Germinal center (tissue), 1 donor: ENCODE measurements at regions not wholly inside any gene's neighbourhood (a gene's known extent, or its start where the extent isn't known, plus 50 kb on each side); places are given as distances from the start of the nearest gene placed in this dataset.

ENCODE experiments used
- DNase-seq: peaks from one replicate; pipeline ENCODE4 v3.0.0; 2012; ENCODE audit warnings: mixed read lengths, low spot score

DNA sequence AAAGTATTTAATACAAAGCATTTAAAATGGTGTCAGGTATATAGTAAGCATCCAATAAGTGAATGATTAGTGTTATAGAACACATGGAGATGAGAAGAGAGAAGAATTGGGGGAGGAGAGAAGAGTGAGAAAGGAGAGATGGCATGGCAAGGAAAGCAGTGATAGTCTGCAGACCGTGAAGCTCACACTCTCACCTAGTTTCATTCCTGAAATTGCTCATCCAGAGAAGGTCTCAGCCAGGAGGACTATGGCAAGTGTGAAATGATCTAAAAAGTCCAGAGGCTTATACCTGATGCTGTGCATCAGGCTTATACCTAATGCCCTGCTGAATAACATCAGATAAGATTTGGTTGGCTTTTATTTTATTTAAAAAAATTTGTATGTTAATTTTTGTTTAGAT lies 351.6 kb upstream of the KLF12 start:
- DNase-seq: no peak

- no peak for DNase-seq
Measured at GRCh38 chr13:74479124-74479523, 344.9 kb upstream of the KLF12 start.

DNA sequence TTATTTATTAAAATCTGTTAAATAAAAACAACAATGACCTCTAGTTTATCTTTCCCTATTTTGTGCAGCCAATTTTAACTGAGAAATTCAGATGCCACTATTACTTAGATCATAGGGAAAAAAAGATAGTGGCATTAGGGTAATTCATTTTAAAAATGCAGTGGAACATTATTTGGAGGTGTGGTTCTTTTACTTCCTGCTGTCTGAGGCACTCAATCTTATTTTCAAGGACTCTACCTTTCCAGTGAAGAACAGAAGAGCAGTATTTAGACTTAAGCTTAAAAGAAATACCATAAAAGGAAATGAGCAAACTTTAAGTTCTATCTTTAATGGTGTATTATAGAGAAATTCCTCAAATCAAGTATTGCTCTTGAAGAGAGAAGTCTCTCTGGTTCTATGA lies 342.6 kb upstream of the KLF12 start:
- no peak for DNase-seq

DNA sequence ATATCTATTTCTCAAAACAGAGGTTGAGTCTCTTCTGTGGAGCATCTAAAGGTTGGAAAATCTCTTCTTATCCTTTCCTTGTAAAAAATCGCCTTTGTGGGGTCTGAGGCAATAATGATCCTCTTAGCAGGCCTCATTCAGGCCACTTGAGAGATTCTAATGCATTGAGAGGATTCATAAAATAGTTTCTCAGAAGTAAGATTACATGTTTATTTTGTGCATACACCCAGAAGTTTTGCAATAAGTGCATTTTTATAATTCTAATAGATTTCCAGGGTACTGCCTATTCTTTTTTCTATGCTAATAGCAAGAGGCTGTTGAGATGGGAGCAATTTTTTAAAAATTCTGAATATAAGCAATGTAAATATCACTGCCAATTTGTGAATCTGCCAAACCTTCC lies 342.2 kb upstream of the KLF12 start:
- DNase-seq: no peak

GRCh38 chr13:74466864-74467263 lies 332.7 kb upstream of the KLF12 start:
- no peak for DNase-seq

- no peak for DNase-seq
Measured at GRCh38 chr13:74466020-74466419, 331.8 kb upstream of the KLF12 start.

GRCh38 chr13:74465271-74465670 lies 331.1 kb upstream of the KLF12 start:
- no peak for DNase-seq

DNA sequence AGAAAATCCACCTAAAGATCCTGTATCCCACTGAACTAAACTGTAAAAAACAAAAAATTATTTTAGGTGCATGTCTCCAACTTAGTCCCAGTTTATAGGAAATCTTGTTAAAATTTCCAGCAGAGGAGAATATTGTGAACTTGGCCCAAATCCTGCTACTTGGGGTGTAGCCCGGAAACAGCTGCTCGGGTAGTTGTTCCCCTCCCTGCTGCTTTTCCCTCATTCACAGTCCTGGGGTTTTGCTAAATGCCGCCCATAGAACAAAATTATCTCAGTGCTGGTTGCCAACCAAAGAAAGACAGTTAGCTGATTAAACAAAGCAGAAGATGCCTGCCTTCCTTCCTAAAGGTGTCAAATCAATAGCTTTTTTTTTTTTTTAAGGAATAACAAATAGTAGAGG lies 330.5 kb upstream of the KLF12 start:
- DNase-seq: no peak

DNA sequence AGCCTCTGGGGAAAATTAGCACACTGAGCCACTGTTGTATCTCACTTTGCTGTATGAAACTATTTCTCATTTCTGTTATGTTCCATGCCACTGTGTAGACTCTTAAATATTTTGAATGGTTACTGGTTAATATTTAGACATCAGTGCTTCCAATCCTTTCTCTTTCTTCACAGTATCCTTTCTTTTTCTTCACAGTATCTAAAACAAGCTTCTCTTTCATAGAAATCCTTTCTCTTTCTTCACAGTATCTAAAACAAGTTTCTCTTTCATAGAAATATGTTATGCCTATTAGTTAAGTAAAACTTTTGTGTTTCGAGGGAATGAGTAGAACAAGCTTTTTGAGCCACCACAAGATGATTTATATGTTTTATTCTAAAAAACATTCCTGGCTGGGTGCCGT lies 326.8 kb upstream of the KLF12 start:
- no peak for DNase-seq

- DNase-seq: no peak
Measured at GRCh38 chr13:74452881-74453280, 318.7 kb upstream of the KLF12 start.

GRCh38 chr13:74452176-74452575 lies 318.0 kb upstream of the KLF12 start:
- no peak for DNase-seq

GRCh38 chr13:74450964-74451363 lies 316.8 kb upstream of the KLF12 start:
- DNase-seq: no peak

DNA sequence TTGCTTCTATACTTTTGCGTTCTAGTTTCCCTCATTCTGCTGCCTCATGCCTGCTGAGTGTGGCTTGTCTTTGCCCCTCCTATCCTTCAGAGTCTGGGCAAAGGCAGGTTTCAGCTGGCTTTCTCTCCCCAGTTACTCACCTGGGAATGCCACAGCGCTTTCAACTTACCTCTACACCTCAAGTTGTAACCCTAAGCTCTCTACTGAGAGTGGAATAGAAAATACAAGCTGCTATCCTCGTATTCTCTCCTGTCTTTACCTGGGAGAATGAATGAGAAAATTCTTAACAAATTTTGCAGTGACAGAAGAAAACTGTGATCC lies 316.3 kb upstream of the KLF12 start:
- DNase-seq: no peak

DNA sequence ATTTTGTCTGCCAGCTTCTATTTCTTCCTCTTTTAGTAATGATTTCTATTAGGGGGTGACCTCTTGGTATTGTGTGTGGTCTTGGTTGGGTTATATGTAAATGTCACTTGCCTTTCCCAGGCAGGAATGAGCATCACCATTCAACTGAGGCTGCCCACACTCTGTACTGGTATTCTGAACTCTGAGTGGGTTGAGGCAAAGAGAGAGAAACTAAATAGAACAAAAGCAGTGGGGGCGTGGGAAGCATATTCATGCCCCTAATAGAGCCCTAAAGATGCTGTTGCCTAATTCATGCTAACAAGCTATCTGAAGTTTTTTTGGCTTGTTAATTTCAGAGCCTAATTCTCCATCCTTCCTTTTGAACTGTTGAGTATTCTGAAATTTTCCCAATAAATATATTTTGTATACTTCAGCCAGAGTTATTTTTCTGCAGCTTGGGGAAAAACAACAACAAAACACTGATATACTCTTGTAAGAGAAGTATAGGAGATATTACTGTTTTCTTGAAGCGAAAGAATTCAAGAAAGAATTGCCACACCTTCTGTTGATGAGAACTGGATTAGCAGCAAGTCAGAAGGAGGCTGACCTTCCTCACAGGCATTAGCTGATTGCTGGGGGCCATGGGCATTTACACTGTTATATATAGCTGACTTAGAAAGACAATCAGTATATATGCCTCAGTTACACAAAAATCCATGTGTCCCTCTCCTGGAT lies 315.8 kb upstream of the KLF12 start:
- no peak for DNase-seq

DNA sequence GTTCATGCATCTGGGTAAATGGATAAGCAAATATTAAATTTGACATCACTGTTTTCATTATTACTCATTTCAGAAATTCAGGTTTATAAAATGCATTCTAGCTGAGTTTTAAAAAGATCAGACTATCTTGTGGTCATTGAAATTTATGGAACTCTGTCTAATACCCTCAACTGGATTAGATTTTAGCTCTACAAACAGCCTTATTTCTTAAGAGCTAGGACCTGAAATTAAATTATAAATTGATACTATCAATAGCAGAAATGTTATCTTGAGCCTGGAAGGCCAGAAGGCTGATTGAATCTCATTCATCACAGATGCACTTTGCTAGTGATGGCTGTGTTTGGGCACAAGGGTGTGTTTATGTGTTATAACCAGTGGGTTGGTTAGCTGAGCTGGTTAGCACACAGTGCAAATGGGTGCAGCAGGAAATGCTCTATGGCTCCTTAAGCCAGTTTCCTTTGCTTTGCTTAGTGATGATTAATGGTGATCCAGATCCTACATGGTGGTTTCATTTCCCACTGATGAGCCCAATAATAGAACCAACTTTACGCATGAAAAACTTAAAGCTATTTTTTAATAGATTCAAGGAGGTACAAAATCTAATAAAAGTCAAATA lies 310.8 kb upstream of the KLF12 start:
- DNase-seq: no peak

DNA sequence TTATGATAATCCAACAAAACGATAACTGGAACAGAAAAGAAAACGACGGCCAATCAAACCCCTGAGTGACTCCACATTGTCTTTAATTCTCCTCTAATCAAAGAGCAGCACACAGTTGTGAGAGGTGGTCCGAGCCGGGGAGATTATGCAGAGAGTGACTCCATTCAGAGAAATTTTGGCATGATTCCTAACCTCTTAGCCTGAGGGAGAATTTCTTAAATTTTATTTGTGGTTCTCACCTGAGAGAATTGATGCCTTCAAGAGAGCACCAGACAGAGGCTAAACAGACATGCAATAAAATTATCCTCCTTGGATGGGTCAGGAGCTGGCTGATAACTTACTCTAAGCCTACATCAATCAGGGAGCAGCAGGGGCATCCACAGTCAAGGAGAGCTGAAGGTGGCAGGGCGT lies 310.0 kb upstream of the KLF12 start:
- DNase-seq: no peak

DNA sequence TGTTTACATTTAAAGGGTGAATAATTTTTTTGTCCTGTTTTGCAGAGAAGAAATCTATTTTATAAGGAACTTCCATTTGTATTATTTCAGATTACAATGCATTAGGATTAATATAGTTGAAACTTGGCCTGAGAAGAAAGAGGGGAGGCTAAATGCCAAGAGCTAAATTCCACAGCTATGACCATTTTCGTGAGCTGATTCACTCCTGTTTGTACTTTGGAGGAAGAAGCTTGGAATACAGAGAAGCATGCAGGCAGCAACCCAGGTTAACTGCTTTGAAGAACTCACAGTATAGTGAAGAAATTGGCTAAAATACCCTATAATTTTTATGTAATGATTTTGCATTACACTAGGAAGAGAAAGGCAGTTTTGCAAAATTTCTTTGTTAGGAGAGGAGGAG lies 309.4 kb upstream of the KLF12 start:
- DNase-seq: no peak

- DNase-seq: no peak
Measured at GRCh38 chr13:74442751-74443150, 308.5 kb upstream of the KLF12 start.

- DNase-seq: no peak
Measured at GRCh38 chr13:74438901-74439300, 304.7 kb upstream of the KLF12 start.

DNA sequence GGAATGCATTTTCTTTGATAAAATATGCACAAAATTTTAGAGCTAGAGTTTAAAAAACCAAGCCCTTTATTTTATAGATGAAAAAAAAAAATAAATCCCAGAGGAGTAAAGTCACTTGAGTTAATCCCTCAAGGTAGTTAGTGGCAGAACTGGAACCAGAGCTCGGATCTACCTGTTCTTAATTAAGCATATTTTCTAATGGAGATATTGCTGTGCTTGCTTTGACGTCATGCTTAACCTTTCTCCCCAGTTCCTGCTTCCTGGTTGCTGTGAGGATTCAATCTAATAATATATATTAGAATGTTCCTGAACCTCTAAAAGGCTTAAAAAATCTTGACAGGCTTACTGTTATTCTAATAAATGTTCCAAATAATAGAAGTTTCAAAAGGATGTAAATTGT lies 300.6 kb upstream of the KLF12 start:
- DNase-seq: no peak

GRCh38 chr13:74424455-74424854 lies 290.3 kb upstream of the KLF12 start:
- no peak for DNase-seq

DNA sequence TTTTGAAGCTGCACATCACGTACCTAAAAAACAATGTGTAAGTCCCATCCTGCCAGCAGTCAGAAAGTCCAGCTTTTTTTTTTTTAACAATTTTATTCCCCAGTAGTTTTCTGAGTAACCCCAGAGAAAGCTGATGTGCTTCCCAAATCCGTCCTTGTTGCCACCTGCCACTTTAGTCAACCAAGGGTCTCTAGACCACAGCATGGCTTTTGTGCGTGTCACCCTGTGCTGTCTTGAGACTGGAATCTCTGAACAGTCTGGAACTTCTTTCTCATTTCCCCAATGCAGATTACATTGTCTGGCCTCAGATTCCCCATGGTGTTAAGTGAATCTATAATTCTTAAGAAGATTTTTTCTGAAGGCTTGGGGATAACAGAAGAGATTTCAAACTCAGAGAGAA lies 289.2 kb upstream of the KLF12 start:
- no peak for DNase-seq

- DNase-seq: no peak
Measured at GRCh38 chr13:74414458-74414857, 280.3 kb upstream of the KLF12 start.

GRCh38 chr13:74413482-74413881 lies 279.3 kb upstream of the KLF12 start:
- no peak for DNase-seq
